HCT116 (cell line): ENCODE measurements at regions not wholly inside any gene's neighbourhood (a gene's known extent, or its start where the extent isn't known, plus 50 kb on each side); places are given as distances from the start of the nearest gene placed in this dataset.

Experiments used
- CBX3 ChIP-seq: IDR thresholded peaks from 2 replicates; pipeline ENCODE4 v1.6.1; 2012; ENCODE audit warnings: low read depth
- CEBPB ChIP-seq: IDR thresholded peaks from 2 replicates; pipeline ENCODE4 v1.6.1; 2012; ENCODE audit warnings: low read depth
- EGR1 ChIP-seq: IDR thresholded peaks from 2 replicates; pipeline ENCODE4 v1.6.1; 2012; ENCODE audit warnings: low read depth
- EZH2 ChIP-seq: fragments of 200-600 bp; sonication (generic); IDR thresholded peaks from 2 replicates; pipeline ENCODE4 v1.6.1; 2017; ENCODE audit warnings: antibody characterized with exemption, mixed run types
- FOSL1 ChIP-seq: IDR thresholded peaks from 2 replicates; pipeline ENCODE4 v1.6.1; 2012; ENCODE audit warnings: low read depth
- MAX ChIP-seq: IDR thresholded peaks from 2 replicates; pipeline ENCODE4 v1.6.1; 2012
- POLR2A ChIP-seq: IDR thresholded peaks from 2 replicates; pipeline ENCODE4 v1.7.0; 2011; ENCODE audit warnings: borderline replicate concordance; ENCODE audit not compliant: insufficient read depth, insufficient read length; ENCODE audit errors: extremely low read depth
- POLR2AphosphoS5 ChIP-seq: IDR thresholded peaks from 2 replicates; pipeline ENCODE4 v1.6.1; 2011; ENCODE audit warnings: mild to moderate bottlenecking, low read depth, low read length, moderate library complexity
- ZBTB33 ChIP-seq: IDR thresholded peaks from 2 replicates; pipeline ENCODE4 v1.6.1; 2011; ENCODE audit warnings: mild to moderate bottlenecking, low read length, moderate library complexity; ENCODE audit not compliant: insufficient replicate concordance; ENCODE audit errors: extremely low read depth
- TF ChIP-seq, protein P1 (sequence below), 3 experiments: fragments of 200-600 bp in 1 of 3; sonication (generic) in 1 of 3; IDR thresholded peaks in 2 of 3; conservative IDR thresholded peaks in 1 of 3; 2 replicates each; pipeline ENCODE4 v1.5.1; 2012 to 2017; ENCODE audit warnings: low read depth in 2 of 3, low read length in 2 of 3, antibody characterized with exemption in 1 of 3, borderline replicate concordance in 1 of 3, control low read depth in 1 of 3, mild to moderate bottlenecking in 1 of 3, mixed read lengths in 1 of 3, mixed run types in 1 of 3, moderate library complexity in 1 of 3; ENCODE audit not compliant: insufficient read depth in 1 of 3

- TF ChIP-seq POLR2AphosphoS5 = no peak
- TF ChIP-seq, protein P1, sequence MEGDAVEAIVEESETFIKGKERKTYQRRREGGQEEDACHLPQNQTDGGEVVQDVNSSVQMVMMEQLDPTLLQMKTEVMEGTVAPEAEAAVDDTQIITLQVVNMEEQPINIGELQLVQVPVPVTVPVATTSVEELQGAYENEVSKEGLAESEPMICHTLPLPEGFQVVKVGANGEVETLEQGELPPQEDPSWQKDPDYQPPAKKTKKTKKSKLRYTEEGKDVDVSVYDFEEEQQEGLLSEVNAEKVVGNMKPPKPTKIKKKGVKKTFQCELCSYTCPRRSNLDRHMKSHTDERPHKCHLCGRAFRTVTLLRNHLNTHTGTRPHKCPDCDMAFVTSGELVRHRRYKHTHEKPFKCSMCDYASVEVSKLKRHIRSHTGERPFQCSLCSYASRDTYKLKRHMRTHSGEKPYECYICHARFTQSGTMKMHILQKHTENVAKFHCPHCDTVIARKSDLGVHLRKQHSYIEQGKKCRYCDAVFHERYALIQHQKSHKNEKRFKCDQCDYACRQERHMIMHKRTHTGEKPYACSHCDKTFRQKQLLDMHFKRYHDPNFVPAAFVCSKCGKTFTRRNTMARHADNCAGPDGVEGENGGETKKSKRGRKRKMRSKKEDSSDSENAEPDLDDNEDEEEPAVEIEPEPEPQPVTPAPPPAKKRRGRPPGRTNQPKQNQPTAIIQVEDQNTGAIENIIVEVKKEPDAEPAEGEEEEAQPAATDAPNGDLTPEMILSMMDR (IDR thresholded peaks at IDR 0.05 in 2 of 3, conservative IDR thresholded peaks at IDR 0.05 in 1 of 3; ENCODE audit: borderline replicate concordance in 1 of 3, insufficient read depth in 1 of 3, low read depth in 2 of 3, low read length in 2 of 3) = no peak
- no peak for TF ChIP-seq CBX3
- TF ChIP-seq FOSL1 = no peak
- no peak for TF ChIP-seq POLR2A
- TF ChIP-seq ZBTB33 = no peak
- TF ChIP-seq EGR1 = no peak
- no peak for TF ChIP-seq CEBPB
- TF ChIP-seq MAX = no peak
- TF ChIP-seq EZH2 = no peak
Measured at GRCh38 chr15:79373113-79373512, 59.0 kb upstream of the MINAR1 start.
